Upper lobe of left lung (tissue), 4 donors: ENCODE measurements at regions not wholly inside any gene's neighbourhood (a gene's known extent, or its start where the extent isn't known, plus 50 kb on each side); places are given as distances from the start of the nearest gene placed in this dataset.

ENCODE experiments used
- CTCF ChIP-seq, 6 experiments: fragments of 450-650 bp in 4 of 6; fragments of 200-600 bp in 2 of 6; sonication (generic) in 2 of 6; IDR thresholded peaks; one replicate each; pipeline ENCODE4 v1.5.1; 2016 to 2019; ENCODE audit warnings: antibody characterized with exemption in 6 of 6
- POLR2A ChIP-seq, 4 donors: fragments of 450-650 bp; IDR thresholded peaks; one replicate each; pipeline ENCODE4 v1.5.1; 2016 to 2017; ENCODE audit warnings: antibody characterized with exemption in 4 of 4, mild to moderate bottlenecking in 2 of 4

GRCh38 chr20:57835074-57835452 lies 125.2 kb upstream of the PMEPA1 start:
- TF ChIP-seq POLR2A (IDR thresholded peaks at IDR 0.05) (no peak), CTCF (IDR thresholded peaks at IDR 0.05) (no peak)
